Astrocyte of the cerebellum (primary cell): ENCODE measurements at regions not wholly inside any gene's neighbourhood (a gene's known extent, or its start where the extent isn't known, plus 50 kb on each side); places are given as distances from the start of the nearest gene placed in this dataset.

ENCODE experiments used
- DNase-seq: peaks from one replicate; pipeline ENCODE4 v3.0.0-alpha.2; 2011; ENCODE audit warnings: low read depth
- H3K4me3 ChIP-seq: 2 replicates; pipeline ENCODE4 v1.5.1; 2011; ENCODE audit warnings: mild to moderate bottlenecking, low read depth, low read length, moderate library complexity
- in situ Hi-C: cut with HindIII; loops from 2 replicates; pipeline ENCODE4 v1.10.0; 2017; ENCODE audit warnings: low sequenced_read_pairs
- TF ChIP-seq, protein P1 (sequence below): IDR thresholded peaks from 2 replicates; pipeline ENCODE4 v1.5.1; 2012; ENCODE audit warnings: low read length, low read depth, moderate library complexity, mild to moderate bottlenecking; ENCODE audit errors: missing control alignments

DNA sequence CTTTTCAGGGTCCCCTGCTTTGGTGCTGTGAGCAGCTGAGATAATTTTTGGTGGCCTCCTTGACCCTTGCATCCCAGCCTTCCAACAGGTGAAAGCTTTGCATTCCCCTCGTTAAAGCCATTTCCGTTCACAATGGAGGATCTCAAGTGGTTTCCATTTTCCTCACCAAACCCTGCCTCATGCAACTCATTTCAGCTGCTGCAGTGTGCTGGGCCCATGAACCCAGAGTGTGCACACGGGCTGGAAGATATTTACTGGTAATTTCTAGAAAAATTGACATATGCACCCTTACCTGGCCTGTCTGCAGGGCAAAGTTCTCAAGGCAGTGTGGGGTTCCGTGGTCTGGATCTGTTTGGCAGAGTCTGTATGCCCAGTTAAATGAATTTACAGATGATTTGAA lies 246.8 kb upstream of the HS6ST1 start:
- H3K4me3 ChIP-seq, result no peak overlapping the region
- in situ Hi-C loops, result no loop called here
- TF ChIP-seq, protein P1, sequence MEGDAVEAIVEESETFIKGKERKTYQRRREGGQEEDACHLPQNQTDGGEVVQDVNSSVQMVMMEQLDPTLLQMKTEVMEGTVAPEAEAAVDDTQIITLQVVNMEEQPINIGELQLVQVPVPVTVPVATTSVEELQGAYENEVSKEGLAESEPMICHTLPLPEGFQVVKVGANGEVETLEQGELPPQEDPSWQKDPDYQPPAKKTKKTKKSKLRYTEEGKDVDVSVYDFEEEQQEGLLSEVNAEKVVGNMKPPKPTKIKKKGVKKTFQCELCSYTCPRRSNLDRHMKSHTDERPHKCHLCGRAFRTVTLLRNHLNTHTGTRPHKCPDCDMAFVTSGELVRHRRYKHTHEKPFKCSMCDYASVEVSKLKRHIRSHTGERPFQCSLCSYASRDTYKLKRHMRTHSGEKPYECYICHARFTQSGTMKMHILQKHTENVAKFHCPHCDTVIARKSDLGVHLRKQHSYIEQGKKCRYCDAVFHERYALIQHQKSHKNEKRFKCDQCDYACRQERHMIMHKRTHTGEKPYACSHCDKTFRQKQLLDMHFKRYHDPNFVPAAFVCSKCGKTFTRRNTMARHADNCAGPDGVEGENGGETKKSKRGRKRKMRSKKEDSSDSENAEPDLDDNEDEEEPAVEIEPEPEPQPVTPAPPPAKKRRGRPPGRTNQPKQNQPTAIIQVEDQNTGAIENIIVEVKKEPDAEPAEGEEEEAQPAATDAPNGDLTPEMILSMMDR, result no peak
- no peak for DNase-seq

DNA sequence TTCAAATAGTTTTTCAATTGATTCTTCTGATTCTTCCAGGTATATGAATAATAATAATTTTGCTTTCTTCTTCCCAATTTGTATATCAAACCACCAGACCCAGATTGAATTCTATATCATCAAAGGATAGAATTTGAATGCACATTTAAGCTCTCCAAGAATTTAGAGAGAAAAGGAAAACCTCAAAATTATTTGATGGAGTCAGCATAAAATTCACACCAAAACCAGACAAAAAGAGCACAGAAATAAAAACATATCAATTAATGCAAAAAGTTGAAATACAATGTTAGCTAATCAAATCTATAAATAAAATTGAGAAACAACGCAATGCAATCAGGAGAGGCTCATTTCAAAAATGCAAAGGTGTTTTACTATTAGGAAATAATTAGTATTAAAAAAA lies 248.0 kb upstream of the HS6ST1 start:
- DNase-seq, result no peak
- H3K4me3 ChIP-seq, result no peak overlapping the region
- in situ Hi-C loops, result no loop called here
- TF ChIP-seq, protein P1, result no peak

- TF ChIP-seq, protein P1, result no peak
- H3K4me3 ChIP-seq, result no peak overlapping the region
- DNase-seq, result no peak
Measured at GRCh38 chr2:128568106-128568505, 249.4 kb upstream of the HS6ST1 start.

DNA sequence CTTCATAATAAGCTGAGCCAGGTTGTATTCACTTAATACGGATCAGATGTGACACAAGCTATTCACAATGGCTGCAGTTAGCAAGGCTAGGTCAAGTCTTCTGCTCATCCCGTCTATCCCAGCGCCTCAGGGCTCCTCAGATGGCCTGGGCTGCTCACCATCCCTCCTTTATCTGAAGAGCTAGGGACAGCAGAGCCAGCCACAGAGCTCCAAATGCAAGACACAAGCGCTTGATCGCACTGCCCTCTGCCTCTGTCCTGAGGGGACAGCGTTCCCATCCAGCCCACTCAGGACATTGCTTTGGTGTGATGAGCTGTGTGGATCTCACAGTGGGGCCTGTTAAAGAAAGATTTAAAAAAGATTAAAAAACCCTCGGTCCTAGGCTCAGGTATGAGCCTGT lies 254.4 kb upstream of the HS6ST1 start:
- no peak for DNase-seq
- in situ Hi-C loops, result no loop called here
- TF ChIP-seq, protein P1, result no peak
- no peak overlapping the region for H3K4me3 ChIP-seq

More at GRCh38 chr2:128568106-128568505, 249.4 kb upstream of the HS6ST1 start:
- in situ Hi-C loops, result no loop called here

DNA sequence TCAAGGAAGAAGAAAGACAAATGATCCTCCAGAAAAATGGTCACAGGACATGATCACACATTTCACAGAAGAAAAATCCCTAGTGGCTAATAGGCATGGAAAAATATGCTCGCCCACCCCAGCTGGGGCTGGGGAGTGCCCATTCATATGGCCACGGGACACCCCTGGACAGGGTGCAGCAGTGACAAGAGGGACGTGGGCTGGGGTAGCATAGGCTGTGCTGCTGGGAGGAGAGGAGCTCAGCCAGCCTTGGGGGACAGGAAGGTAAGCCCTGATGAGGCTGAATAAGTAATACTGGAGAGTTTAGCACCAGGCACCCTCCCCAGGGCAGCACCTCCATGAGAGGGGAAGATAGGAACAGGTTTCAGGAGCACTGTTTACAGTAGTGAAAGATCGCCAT lies 254.9 kb upstream of the HS6ST1 start:
- in situ Hi-C loops, result no loop called here
- TF ChIP-seq, protein P1, result no peak
- DNase-seq, result no peak
- H3K4me3 ChIP-seq, result no peak overlapping the region

GRCh38 chr2:128577141-128577930 lies 258.7 kb upstream of the HS6ST1 start:
- no peak overlapping the region for H3K4me3 ChIP-seq
- TF ChIP-seq, protein P1, result no peak
- DNase-seq, result no peak
- in situ Hi-C loops, result no loop called here
